GM12878 (cell line): ENCODE measurements at regions not wholly inside any gene's neighbourhood (a gene's known extent, or its start where the extent isn't known, plus 50 kb on each side); places are given as distances from the start of the nearest gene placed in this dataset.

Experiments
- BMI1 ChIP-seq: fragments of 450-650 bp; IDR thresholded peaks from 2 replicates; pipeline ENCODE4 v1.6.1; 2016; ENCODE audit warnings: mild to moderate bottlenecking, moderate library complexity, borderline replicate concordance
- MAX ChIP-seq: IDR thresholded peaks from 2 replicates; pipeline ENCODE4 v1.6.1; 2012; ENCODE audit warnings: low read depth, low read length, improper control_type of control experiment
- MTA3 ChIP-seq: IDR thresholded peaks from 2 replicates; pipeline ENCODE4 v1.6.1; 2012; ENCODE audit warnings: low read length, inconsistent platforms, borderline replicate concordance
- NR2C2 ChIP-seq: IDR thresholded peaks from 2 replicates; pipeline ENCODE4 v1.6.1; 2011; ENCODE audit warnings: borderline replicate concordance, low read depth; ENCODE audit not compliant: control insufficient read depth, insufficient read length
- RUNX3 ChIP-seq: IDR thresholded peaks from 2 replicates; pipeline ENCODE4 v1.6.1; 2012; ENCODE audit warnings: low read length, inconsistent platforms
- SIX5 ChIP-seq: IDR thresholded peaks from 2 replicates; pipeline ENCODE4 v1.6.1; 2011; ENCODE audit warnings: mild to moderate bottlenecking, low read depth, low read length, moderate library complexity; ENCODE audit not compliant: severe bottlenecking
- SPI1 ChIP-seq: IDR thresholded peaks from 2 replicates; pipeline ENCODE4 v1.6.1; 2011; ENCODE audit warnings: low read depth, mild to moderate bottlenecking, low read length, moderate library complexity, borderline replicate concordance; ENCODE audit not compliant: insufficient read depth
- TF ChIP-seq, protein P1 (sequence below): fragments of 150-350 bp; IDR thresholded peaks from 2 replicates; pipeline ENCODE4 v1.6.1; 2016; ENCODE audit warnings: low read depth, low read length
- TF ChIP-seq, protein P2 (sequence below), 3 experiments: IDR thresholded peaks in 2 of 3; conservative IDR thresholded peaks in 1 of 3; 2 replicates each; pipeline ENCODE4 v1.5.1; 2011; ENCODE audit warnings: low read depth in 3 of 3, low read length in 3 of 3, mild to moderate bottlenecking in 3 of 3, control low read depth in 2 of 3, moderate library complexity in 2 of 3, inconsistent platforms in 1 of 3, mixed read lengths in 1 of 3; ENCODE audit not compliant: control insufficient read depth in 2 of 3, insufficient read depth in 1 of 3; ENCODE audit errors: extremely low read depth in 1 of 3

- TF ChIP-seq, protein P1, sequence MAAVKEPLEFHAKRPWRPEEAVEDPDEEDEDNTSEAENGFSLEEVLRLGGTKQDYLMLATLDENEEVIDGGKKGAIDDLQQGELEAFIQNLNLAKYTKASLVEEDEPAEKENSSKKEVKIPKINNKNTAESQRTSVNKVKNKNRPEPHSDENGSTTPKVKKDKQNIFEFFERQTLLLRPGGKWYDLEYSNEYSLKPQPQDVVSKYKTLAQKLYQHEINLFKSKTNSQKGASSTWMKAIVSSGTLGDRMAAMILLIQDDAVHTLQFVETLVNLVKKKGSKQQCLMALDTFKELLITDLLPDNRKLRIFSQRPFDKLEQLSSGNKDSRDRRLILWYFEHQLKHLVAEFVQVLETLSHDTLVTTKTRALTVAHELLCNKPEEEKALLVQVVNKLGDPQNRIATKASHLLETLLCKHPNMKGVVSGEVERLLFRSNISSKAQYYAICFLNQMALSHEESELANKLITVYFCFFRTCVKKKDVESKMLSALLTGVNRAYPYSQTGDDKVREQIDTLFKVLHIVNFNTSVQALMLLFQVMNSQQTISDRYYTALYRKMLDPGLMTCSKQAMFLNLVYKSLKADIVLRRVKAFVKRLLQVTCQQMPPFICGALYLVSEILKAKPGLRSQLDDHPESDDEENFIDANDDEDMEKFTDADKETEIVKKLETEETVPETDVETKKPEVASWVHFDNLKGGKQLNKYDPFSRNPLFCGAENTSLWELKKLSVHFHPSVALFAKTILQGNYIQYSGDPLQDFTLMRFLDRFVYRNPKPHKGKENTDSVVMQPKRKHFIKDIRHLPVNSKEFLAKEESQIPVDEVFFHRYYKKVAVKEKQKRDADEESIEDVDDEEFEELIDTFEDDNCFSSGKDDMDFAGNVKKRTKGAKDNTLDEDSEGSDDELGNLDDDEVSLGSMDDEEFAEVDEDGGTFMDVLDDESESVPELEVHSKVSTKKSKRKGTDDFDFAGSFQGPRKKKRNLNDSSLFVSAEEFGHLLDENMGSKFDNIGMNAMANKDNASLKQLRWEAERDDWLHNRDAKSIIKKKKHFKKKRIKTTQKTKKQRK, result no peak
- TF ChIP-seq SIX5 (no peak), MAX (no peak), BMI1 (no peak), RUNX3 (no peak), SPI1 (no peak), MTA3 (no peak), NR2C2 (no peak)
- TF ChIP-seq, protein P2, sequence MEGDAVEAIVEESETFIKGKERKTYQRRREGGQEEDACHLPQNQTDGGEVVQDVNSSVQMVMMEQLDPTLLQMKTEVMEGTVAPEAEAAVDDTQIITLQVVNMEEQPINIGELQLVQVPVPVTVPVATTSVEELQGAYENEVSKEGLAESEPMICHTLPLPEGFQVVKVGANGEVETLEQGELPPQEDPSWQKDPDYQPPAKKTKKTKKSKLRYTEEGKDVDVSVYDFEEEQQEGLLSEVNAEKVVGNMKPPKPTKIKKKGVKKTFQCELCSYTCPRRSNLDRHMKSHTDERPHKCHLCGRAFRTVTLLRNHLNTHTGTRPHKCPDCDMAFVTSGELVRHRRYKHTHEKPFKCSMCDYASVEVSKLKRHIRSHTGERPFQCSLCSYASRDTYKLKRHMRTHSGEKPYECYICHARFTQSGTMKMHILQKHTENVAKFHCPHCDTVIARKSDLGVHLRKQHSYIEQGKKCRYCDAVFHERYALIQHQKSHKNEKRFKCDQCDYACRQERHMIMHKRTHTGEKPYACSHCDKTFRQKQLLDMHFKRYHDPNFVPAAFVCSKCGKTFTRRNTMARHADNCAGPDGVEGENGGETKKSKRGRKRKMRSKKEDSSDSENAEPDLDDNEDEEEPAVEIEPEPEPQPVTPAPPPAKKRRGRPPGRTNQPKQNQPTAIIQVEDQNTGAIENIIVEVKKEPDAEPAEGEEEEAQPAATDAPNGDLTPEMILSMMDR (IDR thresholded peaks at IDR 0.05 in 2 of 3, conservative IDR thresholded peaks at IDR 0.05 in 1 of 3; ENCODE audit: control insufficient read depth in 2 of 3, extremely low read depth in 1 of 3, insufficient read depth in 1 of 3, low read depth in 3 of 3, low read length in 3 of 3), result no peak
- TF ChIP-seq, all 136 proteins: peak for 0
Measured at GRCh38 chr9:78677326-78677725, 380.4 kb downstream of the PSAT1 start (continued).
